ES-I3 (cell line): ENCODE measurements at regions not wholly inside any gene's neighbourhood (a gene's known extent, or its start where the extent isn't known, plus 50 kb on each side); places are given as distances from the start of the nearest gene placed in this dataset.
A peak's percentile ranks its signal among the peaks of the same experiment; 100 is the strongest.
"Not testable (repeated sequence)": the region's sequence is repeated elsewhere in the genome, so short reads cannot be mapped to it uniquely, and the experiment has no call there.

Experiments used
- H3K36me3 ChIP-seq: 2 replicates; pipeline ENCODE4 v1.6.1; 2013; ENCODE audit warnings: mild to moderate bottlenecking, low read length, control low read depth, moderate library complexity; ENCODE audit not compliant: insufficient read depth
- H3K4me1 ChIP-seq: 2 replicates; pipeline ENCODE4 v1.6.1; 2013; ENCODE audit warnings: mild to moderate bottlenecking, control low read depth, low read length; ENCODE audit not compliant: insufficient read depth
- H3K9ac ChIP-seq: 2 replicates; pipeline ENCODE4 v1.6.1; 2013; ENCODE audit warnings: low read depth, mild to moderate bottlenecking, low read length, moderate library complexity
- H3K9me3 ChIP-seq: 2 replicates; pipeline ENCODE4 v1.6.1; 2013; ENCODE audit warnings: mild to moderate bottlenecking, low read length, moderate library complexity; ENCODE audit not compliant: control insufficient read depth, insufficient read depth

DNA sequence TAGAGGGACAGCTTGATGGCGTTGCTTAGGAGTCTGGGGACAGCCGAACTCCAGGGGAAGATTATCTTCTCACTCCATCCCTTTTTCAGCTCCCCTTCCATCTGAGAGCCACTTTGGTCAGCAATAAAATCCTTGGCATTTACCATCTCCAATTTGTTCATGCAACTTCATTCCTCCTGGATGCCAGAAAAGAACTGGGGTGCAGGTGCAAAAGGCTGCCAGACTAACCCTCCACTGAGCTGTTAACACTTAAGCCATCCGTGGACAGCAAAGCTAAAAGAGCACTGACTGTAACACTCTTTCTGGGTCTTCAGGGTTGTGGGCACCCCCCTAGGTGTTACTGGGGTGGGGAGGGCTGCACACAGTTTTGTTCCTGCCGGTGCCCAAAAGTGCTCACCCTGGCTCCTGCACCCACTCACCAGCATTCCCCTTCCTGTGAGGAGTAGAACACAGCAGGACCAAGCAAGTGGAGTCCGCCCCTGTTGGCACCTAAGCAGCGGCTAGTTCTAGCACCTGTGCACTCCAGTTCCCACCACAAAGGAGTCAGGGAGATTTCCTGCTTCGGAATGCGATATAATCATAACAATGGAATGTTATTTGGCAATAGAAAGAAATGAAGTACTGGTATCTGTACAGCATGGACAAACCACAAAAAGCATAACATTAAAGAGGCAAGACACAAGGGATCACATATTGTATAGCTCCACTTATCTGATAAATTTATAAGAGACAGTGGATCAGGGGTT, 95.1 kb downstream of the NPY start:
- Histone ChIP-seq H3K4me1 (peaks cover 17% of the 10 kb centered on the region), H3K36me3 (no peaks in the 10 kb centered on the region; the same call in none of the 2 replicates), H3K9ac (no peak overlapping the region), H3K9me3 (no peaks in the 10 kb centered on the region)

DNA sequence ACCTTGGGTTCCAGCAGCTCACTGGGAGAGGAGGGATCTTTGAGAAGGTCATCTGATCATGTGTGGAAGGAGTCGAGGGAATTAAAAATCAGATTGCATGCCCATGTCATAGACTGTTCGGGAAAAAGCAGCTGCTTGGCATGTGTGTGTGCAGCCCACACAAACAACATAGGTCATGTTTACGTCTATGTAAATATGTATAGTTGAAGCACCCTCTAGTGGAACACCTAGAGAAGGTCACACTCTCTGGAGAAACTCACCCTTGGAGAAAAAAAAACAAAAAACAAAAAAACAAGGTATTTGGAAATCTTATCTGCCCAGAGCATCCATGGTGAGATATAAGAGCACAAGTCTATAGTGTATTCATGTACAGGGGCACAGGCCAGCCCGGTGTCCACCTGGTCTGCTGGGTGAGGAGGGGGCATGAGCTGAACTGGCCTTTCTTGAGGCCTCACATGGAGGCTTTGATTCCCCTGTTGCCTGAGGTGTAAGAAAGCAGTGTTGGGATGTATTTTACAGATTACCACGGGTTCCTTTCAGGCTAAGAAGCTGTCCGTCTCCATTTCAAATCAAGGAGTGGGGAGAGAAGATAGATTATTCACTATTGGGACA, 98.0 kb downstream of the NPY start:
- H3K9ac ChIP-seq, result no peak overlapping the region
- no peaks in the 10 kb centered on the region for H3K9me3 ChIP-seq
- peaks cover 9% of the 10 kb centered on the region; the same call in 1 of the 2 replicates for H3K4me1 ChIP-seq
- no peaks in the 10 kb centered on the region; the same call in none of the 2 replicates for H3K36me3 ChIP-seq

DNA sequence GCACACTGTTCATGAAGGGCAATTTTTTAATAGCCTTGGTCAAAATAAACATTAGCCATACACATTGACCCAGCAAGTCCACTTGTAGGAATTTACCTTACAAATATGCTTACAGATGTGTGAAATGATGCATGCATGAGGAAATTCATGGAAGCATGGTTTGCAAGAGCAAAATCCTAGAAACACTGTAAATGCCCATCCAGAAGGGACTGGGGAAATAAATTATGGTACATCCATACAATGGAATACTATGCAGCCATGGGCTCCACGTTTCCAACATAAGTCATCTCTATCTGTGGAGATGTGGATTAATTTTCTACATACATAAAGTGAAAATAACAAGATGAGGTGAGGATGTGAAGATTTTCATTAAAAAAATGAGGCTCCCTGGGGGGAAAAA, 99.1 kb downstream of the NPY start:
- Histone ChIP-seq H3K4me1 (peaks cover 7% of the 10 kb centered on the region; the same call in 1 of the 2 replicates), H3K9ac (no peak overlapping the region), H3K36me3 (no peaks in the 10 kb centered on the region; the same call in none of the 2 replicates), H3K9me3 (no peaks in the 10 kb centered on the region)

DNA sequence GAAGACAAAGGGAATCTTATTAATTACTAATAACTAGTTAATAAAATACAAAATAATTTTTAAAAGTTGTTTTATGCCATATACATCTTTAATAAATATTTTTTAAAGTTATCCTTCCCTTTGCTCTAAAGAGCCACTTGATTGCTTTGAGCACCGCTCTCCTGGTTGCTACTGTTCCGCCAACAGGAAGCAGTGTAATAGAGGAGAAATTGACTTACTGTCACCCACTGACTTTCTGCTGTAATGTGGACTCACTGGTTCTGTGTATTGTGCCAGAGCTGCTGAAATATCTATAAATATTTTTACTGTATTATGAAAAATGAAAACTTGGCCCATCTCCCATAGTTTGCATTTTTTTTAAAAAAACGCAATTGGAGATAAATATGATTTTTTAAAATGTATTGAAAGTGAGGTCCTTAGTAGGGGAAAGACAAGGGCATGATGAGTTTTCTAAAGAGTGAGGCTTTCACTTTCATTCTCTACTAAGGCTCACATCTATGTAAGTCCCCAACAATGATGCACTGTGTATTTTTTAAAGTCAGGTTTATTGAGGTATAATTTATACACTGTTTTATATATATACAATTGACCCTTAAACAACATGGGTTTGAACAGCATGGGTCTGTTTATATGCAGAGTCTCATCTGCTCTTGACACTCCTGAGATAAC, 100.5 kb downstream of the NPY start:
- H3K36me3 ChIP-seq, result no peaks in the 10 kb centered on the region; the same call in 1 of the 2 replicates
- no peak overlapping the region for H3K9ac ChIP-seq
- H3K9me3 ChIP-seq, result no peaks in the 10 kb centered on the region
- peaks cover 7% of the 10 kb centered on the region; the same call in 1 of the 2 replicates for H3K4me1 ChIP-seq

DNA sequence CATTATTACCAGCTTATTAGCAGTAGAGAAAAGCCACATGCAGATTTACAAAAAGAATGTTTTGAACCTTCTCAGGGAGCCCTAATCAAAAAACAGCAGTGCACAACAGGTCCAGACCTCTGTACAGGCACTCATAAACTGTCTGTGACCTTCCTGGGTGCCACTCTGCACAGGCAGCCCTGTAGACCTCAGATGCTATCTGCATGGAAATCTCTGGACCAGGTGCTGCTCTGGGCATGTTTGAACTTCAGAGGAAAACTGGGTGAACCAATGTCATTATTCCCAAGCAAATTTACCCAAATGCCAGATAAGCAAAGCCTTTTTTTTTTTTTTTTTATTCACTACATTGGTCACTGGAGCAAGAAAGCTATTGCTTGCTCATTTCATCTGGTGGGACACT, 104.2 kb downstream of the NPY start:
- no peaks in the 10 kb centered on the region for H3K36me3 ChIP-seq
- no peak overlapping the region for H3K9ac ChIP-seq
- peaks cover 23% of the 10 kb centered on the region for H3K4me1 ChIP-seq
- H3K9me3 ChIP-seq, result no peaks in the 10 kb centered on the region

DNA sequence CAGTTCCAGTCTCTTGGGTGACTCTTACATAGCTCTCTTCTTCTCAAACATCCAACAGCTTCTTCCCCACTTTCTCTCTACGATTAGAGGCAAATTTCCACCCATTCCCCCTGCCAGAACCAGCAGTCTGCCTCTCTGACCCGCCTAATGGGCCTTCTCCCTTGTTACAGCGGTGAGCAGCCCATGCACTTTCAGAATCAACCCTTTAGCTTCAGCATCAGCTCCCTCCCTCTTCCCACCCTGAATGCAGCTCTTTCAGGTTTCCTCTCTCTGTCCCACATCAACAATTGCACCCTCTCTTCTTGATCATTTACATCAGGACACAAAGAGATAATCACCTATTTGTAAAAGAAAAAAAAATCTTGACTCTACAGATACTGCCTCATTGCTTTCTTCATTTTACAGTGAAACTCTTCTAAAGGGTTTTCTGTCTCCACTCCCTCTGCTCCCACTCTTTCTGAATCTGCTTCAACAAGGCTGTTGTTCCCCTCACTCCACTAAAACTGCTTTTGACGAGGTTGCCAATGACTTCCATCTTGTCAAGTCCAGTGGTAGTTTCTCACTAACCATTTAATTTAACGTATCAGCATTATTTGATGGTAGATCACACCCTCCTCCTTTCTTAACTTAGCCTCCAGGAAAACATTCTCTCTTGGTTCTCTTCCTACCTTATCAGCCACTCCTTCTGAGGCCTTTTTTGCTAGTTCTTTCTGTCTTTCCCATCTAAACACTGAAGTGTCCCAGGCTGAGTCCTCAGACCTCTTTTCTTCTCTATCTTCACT, 106.6 kb downstream of the NPY start:
- Histone ChIP-seq H3K4me1 (peaks cover 47% of the 10 kb centered on the region), H3K9ac (no peak overlapping the region), H3K36me3 (no peaks in the 10 kb centered on the region), H3K9me3 (no peaks in the 10 kb centered on the region)

DNA sequence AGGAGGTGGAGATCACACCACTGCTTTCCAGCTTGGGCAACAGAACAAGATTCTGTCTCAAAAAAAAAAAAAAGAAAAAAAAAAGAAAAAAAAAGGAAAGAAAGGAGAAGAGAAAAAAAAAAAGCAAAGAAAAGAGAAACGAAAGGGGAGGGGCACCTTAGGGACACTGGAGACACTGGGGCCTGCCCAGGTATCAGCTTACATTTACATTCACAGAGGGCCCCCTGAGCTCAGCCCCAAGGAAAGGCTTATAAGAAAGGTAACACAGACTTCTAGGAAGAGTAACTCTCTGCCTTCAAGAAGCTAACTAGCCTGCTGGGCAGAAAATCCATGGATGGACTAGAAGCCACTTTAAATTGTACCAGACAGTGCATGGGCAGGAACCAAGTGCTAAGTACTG, 108.8 kb downstream of the NPY start:
- peaks cover 51% of the 10 kb centered on the region for H3K4me1 ChIP-seq
- no peak overlapping the region for H3K9ac ChIP-seq
- no peaks in the 10 kb centered on the region for H3K36me3 ChIP-seq
- no peaks in the 10 kb centered on the region for H3K9me3 ChIP-seq

DNA sequence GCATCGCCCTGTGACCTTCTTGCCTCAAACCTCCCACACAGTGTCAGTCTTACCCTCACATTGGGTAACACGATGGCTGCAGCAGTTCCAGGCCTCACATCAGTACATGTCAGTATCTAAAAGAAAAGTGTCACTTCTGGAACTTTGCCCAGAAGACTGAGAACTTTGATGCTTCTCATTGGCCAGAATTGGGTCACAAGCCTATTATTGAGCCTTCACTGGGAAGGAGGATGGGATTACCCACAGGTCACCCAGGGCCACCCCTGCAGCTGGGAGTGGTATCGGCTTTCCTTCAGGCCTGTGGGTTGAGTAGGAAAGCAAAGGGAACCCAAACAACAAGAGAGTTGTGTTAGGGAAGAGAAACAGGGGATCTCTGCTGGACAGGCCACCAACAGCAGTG, 111.5 kb downstream of the NPY start:
- Histone ChIP-seq H3K9ac (peak overlapping the region; percentile 37), H3K9me3 (no peaks in the 10 kb centered on the region), H3K4me1 (peaks cover 47% of the 10 kb centered on the region), H3K36me3 (no peaks in the 10 kb centered on the region)

DNA sequence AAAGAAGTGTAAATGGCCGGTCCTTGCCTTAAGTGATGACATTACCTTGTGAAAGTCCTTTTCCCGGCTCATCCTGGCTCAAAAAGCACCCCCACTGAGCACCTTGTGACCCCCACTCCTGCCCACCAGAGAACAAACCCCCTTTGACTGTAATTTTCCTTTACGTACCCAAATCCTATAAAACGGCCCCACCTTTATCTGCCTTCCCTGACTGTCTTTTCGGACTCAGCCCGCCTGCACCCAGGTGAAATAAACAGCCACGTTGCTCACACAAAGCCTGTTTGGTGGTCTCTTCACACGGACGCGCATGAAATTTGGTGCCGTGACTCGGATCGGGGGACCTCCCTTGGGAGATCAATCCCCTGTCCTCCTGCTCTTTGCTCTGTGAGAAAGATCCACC, 112.4 kb downstream of the NPY start:
- H3K9me3 ChIP-seq, H3K36me3 ChIP-seq: not testable (repeated sequence)
- Histone ChIP-seq H3K4me1 (peaks cover 38% of the 10 kb centered on the region), H3K9ac (peak overlapping the region; percentile 84)

DNA sequence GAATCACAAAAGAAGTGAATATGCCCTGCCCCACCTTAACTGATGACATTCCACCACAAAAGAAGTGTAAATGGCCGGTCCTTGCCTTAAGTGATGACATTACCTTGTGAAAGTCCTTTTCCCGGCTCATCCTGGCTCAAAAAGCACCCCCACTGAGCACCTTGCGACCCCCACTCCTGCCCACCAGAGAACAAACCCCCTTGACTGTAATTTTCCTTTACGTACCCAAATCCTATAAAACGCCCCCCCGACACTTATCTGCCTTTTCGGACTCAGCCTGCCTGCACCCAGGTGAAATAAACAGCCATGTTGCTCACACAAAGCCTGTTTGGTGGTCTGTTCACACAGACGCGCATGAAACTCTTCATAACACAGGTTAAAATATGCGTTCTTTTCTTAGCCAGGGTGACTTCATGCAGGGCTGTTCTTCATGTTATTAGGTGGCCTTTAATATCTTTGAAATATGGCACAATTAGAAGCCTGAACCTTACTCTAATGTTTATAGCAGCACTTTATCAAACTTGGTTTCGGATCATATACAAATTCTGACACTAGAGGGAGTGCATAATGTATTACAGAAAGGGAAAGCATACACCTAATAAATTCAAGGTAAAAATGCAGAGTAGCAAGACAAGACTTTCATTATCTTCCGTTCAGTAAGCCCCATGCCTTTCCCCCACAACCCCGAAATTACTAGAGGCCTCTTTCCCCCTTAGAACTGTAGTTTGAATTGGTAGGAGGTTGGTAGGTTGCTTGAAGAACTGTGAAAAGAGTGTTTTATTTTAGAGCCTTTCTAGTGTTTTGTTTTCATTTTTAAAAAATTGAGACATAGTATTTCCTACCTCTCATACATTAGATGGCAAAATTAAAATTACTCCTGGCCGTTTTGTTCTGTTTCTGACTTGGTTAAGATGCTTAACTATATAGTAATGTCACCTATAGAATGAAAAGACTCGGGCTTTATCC, 117.9 kb downstream of the NPY start:
- peaks cover 24% of the 10 kb centered on the region for H3K36me3 ChIP-seq
- peaks cover 18% of the 10 kb centered on the region; the same call in 1 of the 2 replicates for H3K4me1 ChIP-seq
- H3K9me3 ChIP-seq, result no peaks in the 10 kb centered on the region
- H3K9ac ChIP-seq, result peak overlapping the region; percentile 67

DNA sequence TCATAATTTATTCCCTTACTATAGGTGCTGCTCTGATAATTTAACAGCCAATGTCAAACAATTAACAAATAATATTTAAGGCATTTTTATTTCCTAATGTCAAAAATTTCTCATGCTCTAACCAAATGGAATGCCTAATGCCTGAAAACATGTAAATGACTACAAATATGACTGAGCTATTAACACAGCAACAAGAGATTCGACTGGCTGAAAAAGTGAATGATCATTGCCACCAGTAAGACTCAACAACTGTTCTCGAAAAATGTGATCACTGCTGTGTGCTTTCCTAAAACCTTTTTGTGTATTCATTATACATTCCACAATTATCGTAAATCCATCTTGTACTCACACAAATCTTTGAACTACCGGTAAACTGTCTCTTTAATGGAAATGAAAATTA, 118.7 kb downstream of the NPY start:
- no peaks in the 10 kb centered on the region for H3K9me3 ChIP-seq
- H3K9ac ChIP-seq, result peak overlapping the region; percentile 67
- H3K36me3 ChIP-seq, result peaks cover 24% of the 10 kb centered on the region
- peaks cover 18% of the 10 kb centered on the region; the same call in 1 of the 2 replicates for H3K4me1 ChIP-seq

DNA sequence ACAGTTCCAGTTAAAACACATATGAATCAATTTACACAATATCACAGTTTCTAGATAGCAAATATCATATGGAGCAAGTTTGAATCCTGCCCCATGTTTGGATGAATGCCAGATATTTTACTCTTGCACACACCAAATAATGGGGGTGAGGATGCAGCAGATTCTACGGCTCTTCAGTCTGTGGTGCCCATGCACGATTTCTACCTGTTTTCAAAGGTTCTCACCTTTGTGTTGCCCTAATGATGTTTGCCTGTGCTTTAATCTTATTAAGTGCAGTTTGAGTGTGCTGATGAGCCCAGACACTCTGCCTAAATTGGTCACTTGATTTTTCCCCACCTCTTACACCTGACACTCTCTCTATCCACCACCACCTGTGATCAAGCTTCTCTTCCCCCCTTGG, 119.6 kb downstream of the NPY start:
- Histone ChIP-seq H3K9ac (0 out of 2 replicates have a peak overlapping the region, but pooled peaks have one; percentile 67), H3K9me3 (no peaks in the 10 kb centered on the region), H3K36me3 (peaks cover 24% of the 10 kb centered on the region), H3K4me1 (peaks cover 18% of the 10 kb centered on the region; the same call in 1 of the 2 replicates)

DNA sequence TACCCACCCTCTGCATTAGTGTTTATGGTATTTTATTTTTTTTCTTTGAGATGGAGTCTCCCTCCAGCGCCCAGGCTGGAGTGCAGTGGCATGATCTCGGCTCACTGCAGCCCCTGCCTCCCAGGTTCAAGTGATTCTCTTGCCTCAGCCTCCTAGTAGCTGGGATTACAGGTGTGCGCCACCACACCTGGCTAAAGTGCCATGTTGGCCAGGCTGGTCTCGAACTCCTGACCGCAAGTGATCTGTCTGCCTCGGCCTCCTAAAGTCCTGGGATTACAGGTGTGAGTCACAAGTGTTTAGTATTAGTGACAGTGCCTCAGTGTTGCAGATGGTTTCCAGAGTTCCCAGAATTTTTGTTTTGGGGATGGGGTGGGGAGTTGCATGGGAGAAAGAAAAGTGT, 120.3 kb downstream of the NPY start:
- Histone ChIP-seq H3K9ac (no peak overlapping the region), H3K4me1 (peaks cover 18% of the 10 kb centered on the region; the same call in 1 of the 2 replicates), H3K9me3 (no peaks in the 10 kb centered on the region), H3K36me3 (peaks cover 24% of the 10 kb centered on the region)
